H4 (cell line): ENCODE measurements at regions not wholly inside any gene's neighbourhood (a gene's known extent, or its start where the extent isn't known, plus 50 kb on each side); places are given as distances from the start of the nearest gene placed in this dataset.

Experiments used
- DNase-seq: peaks from one replicate; pipeline ENCODE4 v3.0.0-alpha.2; 2015; ENCODE audit warnings: low spot score

GRCh38 chr14:41404126-41404525 lies 202.6 kb upstream of the LRFN5 start:
- no peak for DNase-seq

GRCh38 chr14:41403360-41403759 lies 203.3 kb upstream of the LRFN5 start:
- DNase-seq: no peak

GRCh38 chr14:41397926-41398325 lies 208.8 kb upstream of the LRFN5 start:
- no peak for DNase-seq

- DNase-seq: no peak
Measured at GRCh38 chr14:41393512-41393911, 213.2 kb upstream of the LRFN5 start.

GRCh38 chr14:41392226-41392625 lies 214.4 kb upstream of the LRFN5 start:
- no peak for DNase-seq

- no peak for DNase-seq
Measured at GRCh38 chr14:41389355-41389754, 217.3 kb upstream of the LRFN5 start.

GRCh38 chr14:41385797-41386196 lies 220.9 kb upstream of the LRFN5 start:
- no peak for DNase-seq

- no peak for DNase-seq
Measured at GRCh38 chr14:41380017-41380416, 226.7 kb upstream of the LRFN5 start.

GRCh38 chr14:41378526-41378925 lies 228.2 kb upstream of the LRFN5 start:
- no peak for DNase-seq

- no peak for DNase-seq
Measured at GRCh38 chr14:41377932-41378331, 228.7 kb upstream of the LRFN5 start.

GRCh38 chr14:41374092-41374491 lies 232.6 kb upstream of the LRFN5 start:
- no peak for DNase-seq

GRCh38 chr14:41362139-41362538 lies 244.5 kb upstream of the LRFN5 start:
- no peak for DNase-seq

- no peak for DNase-seq
Measured at GRCh38 chr14:41360126-41360525, 246.6 kb upstream of the LRFN5 start.

GRCh38 chr14:41355866-41356265 lies 250.8 kb upstream of the LRFN5 start:
- no peak for DNase-seq

GRCh38 chr14:41350476-41350875 lies 256.2 kb upstream of the LRFN5 start:
- no peak for DNase-seq

- no peak for DNase-seq
Measured at GRCh38 chr14:41349289-41349910, 257.3 kb upstream of the LRFN5 start.

GRCh38 chr14:41343857-41344256 lies 262.8 kb upstream of the LRFN5 start:
- no peak for DNase-seq

GRCh38 chr14:41313196-41313595 lies 293.5 kb upstream of the LRFN5 start:
- DNase-seq: no peak

- DNase-seq: no peak
Measured at GRCh38 chr14:41303506-41303905, 303.2 kb upstream of the LRFN5 start.

GRCh38 chr14:41302776-41303175 lies 303.9 kb upstream of the LRFN5 start:
- no peak for DNase-seq

- no peak for DNase-seq
Measured at GRCh38 chr14:41299924-41300323, 306.8 kb upstream of the LRFN5 start.

- peak; percentile 5 for DNase-seq
Measured at GRCh38 chr14:41298328-41298690, 308.4 kb upstream of the LRFN5 start.

GRCh38 chr14:41297576-41298327 lies 308.9 kb upstream of the LRFN5 start:
- DNase-seq: no peak

- DNase-seq: no peak
Measured at GRCh38 chr14:41295734-41296133, 310.9 kb upstream of the LRFN5 start.
